AG04450 (cell line): ENCODE measurements at regions not wholly inside any gene's neighbourhood (a gene's known extent, or its start where the extent isn't known, plus 50 kb on each side); places are given as distances from the start of the nearest gene placed in this dataset.

Experiments
- CTCF ChIA-PET: fragments of 300-600, 350-600 bp; formaldehyde crosslinking; extraction: SDS; loops from one replicate; lab custom pipeline; 2022; ENCODE audit warnings: antibody characterized with exemption, inconsistent platforms; lab: Charles Lee
- POLR2A ChIA-PET: fragments of 350-600 bp; formaldehyde crosslinking; extraction: SDS; loops from one replicate; lab custom pipeline; 2021; ENCODE audit warnings: antibody characterized with exemption, inconsistent platforms; lab: Yijun Ruan, JAX
- DNase-seq: peaks from one replicate; pipeline ENCODE4 v3.0.0-alpha.2; 2011; ENCODE audit warnings: low read depth, low spot score
- H3K27ac ChIP-seq: one replicate; pipeline ENCODE4 v1.5.1; 2012; ENCODE audit warnings: low read depth, low read length, control low read depth
- H3K27me3 ChIP-seq: one replicate; pipeline ENCODE4 v1.6.0; 2012; ENCODE audit warnings: low read length; ENCODE audit not compliant: control insufficient read depth, insufficient read depth
- H3K4me3 ChIP-seq: 2 replicates; pipeline ENCODE4 v1.5.1; 2011; ENCODE audit warnings: mild to moderate bottlenecking, low read depth, low read length, control low read depth
- H3K9me3 ChIP-seq: 2 replicates; pipeline ENCODE4 v1.5.1; 2012; ENCODE audit warnings: low read length; ENCODE audit not compliant: control insufficient read depth, insufficient read depth
- TF ChIP-seq, protein P1 (sequence below): IDR thresholded peaks from 2 replicates; pipeline ENCODE4 v1.5.1; 2011; ENCODE audit warnings: low read depth, low read length, control low read depth, inconsistent platforms

DNA sequence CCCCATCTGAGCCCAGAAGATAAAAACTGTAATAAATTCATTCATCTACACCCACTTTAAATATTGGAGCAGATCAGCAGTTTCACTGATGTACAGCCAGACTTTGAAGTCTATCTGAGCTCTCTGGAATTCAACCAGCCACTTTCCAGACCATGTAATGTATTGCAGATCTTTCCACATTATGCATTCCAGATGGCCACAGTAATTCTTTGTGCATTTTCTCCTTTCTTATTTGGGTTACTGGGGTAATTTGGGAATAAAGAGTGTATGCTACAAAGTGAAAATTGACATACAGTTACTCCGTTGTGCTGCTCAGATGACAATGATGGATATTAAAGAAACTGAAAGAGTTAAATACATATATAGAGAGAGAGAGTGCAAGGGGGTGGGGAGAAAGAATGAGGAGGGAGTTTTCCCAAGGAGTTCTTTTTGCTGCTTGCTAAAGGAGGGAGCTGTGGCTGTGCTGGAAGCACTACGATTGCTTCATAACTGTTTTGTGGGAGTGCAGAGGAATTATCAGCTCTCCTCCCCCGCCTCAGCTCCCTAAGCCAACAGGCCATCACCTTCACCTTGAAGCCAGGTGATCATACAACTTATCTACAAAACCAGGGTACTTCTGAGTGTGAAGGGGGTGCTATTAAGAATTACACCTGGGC is 152.8 kb downstream of the GAS1 start:
- Histone ChIP-seq H3K27ac (peak overlapping the region; percentile 43), H3K9me3 (no peaks in the 10 kb centered on the region), H3K4me3 (no peak overlapping the region), H3K27me3 (no peaks in the 10 kb centered on the region)
- TF ChIP-seq, protein P1, sequence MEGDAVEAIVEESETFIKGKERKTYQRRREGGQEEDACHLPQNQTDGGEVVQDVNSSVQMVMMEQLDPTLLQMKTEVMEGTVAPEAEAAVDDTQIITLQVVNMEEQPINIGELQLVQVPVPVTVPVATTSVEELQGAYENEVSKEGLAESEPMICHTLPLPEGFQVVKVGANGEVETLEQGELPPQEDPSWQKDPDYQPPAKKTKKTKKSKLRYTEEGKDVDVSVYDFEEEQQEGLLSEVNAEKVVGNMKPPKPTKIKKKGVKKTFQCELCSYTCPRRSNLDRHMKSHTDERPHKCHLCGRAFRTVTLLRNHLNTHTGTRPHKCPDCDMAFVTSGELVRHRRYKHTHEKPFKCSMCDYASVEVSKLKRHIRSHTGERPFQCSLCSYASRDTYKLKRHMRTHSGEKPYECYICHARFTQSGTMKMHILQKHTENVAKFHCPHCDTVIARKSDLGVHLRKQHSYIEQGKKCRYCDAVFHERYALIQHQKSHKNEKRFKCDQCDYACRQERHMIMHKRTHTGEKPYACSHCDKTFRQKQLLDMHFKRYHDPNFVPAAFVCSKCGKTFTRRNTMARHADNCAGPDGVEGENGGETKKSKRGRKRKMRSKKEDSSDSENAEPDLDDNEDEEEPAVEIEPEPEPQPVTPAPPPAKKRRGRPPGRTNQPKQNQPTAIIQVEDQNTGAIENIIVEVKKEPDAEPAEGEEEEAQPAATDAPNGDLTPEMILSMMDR = no peak
- DNase-seq = peak; percentile 50
- POLR2A ChIA-PET = interaction anchor here (0.6 to 0.7 kb wide), 2 partner anchors 11 to 387 kb away, joined by 3 to 4 read pairs; no protein-coding TSS in a partner anchor
- CTCF ChIA-PET = no interaction called here

- Histone ChIP-seq H3K27ac (no peak overlapping the region), H3K4me3 (no peak overlapping the region), H3K27me3 (no peaks in the 10 kb centered on the region), H3K9me3 (no peaks in the 10 kb centered on the region)
- ChIA-PET CTCF (interaction anchor here (1.4 kb wide), 1 partner anchor 155 kb away, joined by 4 read pairs; the partner anchor contains the start of gene GAS1), POLR2A (no interaction called here)
- no peak for DNase-seq
- TF ChIP-seq, protein P1 = no peak
These were observed 155.2 kb downstream of the GAS1 start for GRCh38 chr9:86792136-86792535.

DNA sequence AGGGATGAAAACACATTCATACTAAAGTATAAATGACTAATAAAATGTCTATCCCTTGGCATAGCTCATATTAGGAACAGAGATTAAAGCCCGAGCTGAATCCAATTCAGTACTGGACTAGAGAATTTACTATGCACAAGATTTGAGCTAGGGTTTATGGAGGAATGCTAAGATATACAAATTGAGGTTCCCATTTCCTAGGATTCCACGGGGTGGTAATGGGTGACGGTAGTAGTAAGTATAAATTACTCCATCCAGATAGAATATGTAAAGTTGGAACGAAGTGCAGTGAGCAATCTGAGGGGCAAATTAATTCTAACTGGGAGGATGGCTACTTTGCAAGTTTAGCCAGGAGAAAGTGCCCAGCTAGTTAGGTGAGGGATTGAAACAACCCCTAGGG is 156.5 kb downstream of the GAS1 start:
- ChIA-PET POLR2A (interaction anchor here (0.8 kb wide), 1 partner anchor 21 kb away, joined by 3 read pairs; no protein-coding TSS in a partner anchor), CTCF (no interaction called here)
- no peak for DNase-seq
- H3K4me3 ChIP-seq = no peak overlapping the region
- H3K27ac ChIP-seq = no peak overlapping the region
- no peaks in the 10 kb centered on the region for H3K27me3 ChIP-seq
- no peaks in the 10 kb centered on the region for H3K9me3 ChIP-seq
- TF ChIP-seq, protein P1 = no peak

GRCh38 chr9:86788456-86788855 is 158.8 kb downstream of the GAS1 start:
- no peak for DNase-seq
- Histone ChIP-seq H3K4me3 (no peak overlapping the region), H3K9me3 (no peaks in the 10 kb centered on the region), H3K27me3 (peaks cover 2% of the 10 kb centered on the region), H3K27ac (no peak overlapping the region)
- ChIA-PET CTCF (no interaction called here), POLR2A (no interaction called here)
- TF ChIP-seq, protein P1 = no peak

DNA sequence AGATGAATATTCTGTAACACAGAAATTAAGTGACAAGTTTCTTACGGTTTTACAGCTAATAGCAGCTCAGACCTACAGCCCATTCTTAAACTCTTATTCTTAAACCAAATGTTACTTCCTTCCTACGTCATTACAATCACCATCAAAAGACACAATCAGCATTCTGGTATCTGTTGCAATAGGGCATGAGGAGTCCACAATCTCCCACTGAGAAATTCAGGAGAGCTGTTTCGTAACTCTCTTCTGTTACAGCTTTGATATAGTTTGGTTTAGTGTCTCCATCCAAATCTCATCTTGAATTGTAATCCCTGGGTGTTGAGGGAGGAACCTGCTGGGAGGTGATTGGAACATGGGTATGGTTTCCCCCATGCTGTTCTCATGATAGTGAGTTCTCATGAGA is 163.4 kb downstream of the GAS1 start:
- CTCF ChIA-PET = interaction anchor here (1.4 kb wide), 1 partner anchor 164 kb away, joined by 4 read pairs; no protein-coding TSS in a partner anchor
- TF ChIP-seq, protein P1 = no peak
- H3K9me3 ChIP-seq = no peaks in the 10 kb centered on the region
- H3K4me3 ChIP-seq = no peak overlapping the region
- DNase-seq = peak; percentile 39
- H3K27ac ChIP-seq = no peak overlapping the region
- peaks cover 2% of the 10 kb centered on the region for H3K27me3 ChIP-seq
- POLR2A ChIA-PET = interaction anchor here (1.0 kb wide), 1 partner anchor 10 kb away, joined by 4 read pairs; no protein-coding TSS in a partner anchor
